Activated T-helper 1 cell treated with anti-CD3 and anti-CD28 coated beads, Interleukin-2, amount 50 U/mL, for 16 hours (primary cell): ENCODE measurements at regions not wholly inside any gene's neighbourhood (a gene's known extent, or its start where the extent isn't known, plus 50 kb on each side); places are given as distances from the start of the nearest gene placed in this dataset.
A peak's percentile ranks its signal among the peaks of the same experiment; 100 is the strongest.

Source experiments
- DNase-seq, 2 donors: peaks; one replicate each; pipeline ENCODE4 v3.0.0-alpha.2; 2020; ENCODE audit warnings: low read depth in 1 of 2, low spot score in 1 of 2

- DNase-seq = no peak
Measured at GRCh38 chr16:79303206-79303605, 297.3 kb downstream of the MAF start.

GRCh38 chr16:79302731-79303130 lies 297.8 kb downstream of the MAF start:
- no peak for DNase-seq

DNA sequence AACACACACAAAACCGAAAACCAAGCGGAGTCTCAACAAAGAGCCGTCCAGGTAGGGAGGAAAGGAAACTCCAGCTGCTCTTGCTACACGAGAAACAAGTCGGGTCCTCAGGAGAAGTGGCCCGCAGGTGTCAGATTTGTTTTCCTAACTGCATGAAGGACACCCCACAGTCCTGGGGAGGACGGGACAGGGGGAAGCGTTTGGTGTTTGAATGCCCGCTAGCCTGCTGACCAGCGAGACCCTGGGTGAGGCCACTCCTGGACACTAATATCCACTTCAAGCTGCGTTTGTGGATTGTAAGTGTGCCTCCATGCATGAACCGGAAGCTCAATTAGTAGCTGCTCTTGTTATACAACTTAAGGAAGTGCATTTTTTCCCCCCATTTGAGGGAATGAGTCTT lies 299.5 kb downstream of the MAF start:
- DNase-seq = no peak

DNA sequence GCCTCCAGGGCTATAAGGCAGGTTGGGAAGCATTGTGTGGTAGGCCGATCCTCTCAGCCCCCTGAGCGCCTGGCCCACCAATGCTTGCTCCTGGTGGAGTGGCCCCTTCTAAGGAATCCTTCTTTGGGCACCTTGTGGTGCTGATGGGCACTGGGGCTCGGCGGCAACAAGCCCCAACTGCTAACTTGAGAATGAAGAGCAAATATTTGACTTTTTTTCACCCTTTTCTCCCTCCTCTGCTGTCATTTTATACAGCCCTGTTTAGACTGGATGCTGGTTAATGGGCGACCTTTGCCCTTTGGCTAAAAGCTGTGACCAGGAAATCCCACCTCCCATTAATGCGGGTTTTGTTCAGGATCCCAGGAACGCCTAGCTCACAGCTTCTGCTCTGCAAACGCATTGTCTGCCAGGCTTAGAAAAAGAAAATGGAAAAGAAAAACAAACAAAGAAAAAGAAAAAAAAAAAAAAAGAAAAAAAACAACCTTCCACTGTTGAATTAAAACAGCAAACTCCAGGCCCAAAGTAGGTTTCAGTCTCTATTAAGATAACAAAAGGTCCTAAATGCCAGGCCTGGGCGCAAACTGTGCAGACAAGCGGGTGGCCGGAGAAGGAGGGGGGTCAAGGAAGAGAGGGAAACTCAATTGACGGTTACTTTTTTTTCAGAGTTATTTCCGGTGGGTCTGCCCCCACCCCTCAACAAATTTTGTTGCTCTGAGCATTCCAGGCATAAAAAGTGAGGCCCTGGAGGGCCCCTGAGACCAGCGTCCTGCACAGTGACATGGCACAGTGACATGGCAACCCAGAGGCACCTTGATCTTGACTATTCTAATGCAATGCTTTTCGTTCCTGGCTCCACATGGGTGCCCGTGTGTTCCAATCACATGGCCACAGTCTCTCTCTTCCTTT lies 301.4 kb downstream of the MAF start:
- no peak for DNase-seq

DNA sequence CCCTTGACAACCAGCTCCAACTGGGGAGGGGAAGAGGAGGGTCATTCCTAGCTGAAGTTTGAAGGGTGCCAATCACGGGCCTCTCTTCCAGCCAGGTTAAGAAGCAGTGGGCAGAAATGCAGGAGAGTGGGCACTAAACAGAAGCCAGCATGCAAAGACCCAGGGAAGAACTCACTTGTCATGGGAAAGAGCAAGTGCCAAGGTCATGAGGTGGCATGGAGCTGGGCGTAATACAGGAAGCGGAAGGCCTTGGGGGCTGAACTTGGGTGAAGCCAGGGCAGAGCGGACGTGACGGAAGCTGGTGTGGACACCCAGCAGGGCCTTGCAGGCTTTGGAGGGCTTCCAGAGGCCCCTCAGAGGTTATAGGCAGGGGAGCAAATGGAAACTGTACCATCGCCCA lies 302.1 kb downstream of the MAF start:
- no peak for DNase-seq

- no peak for DNase-seq
Measured at GRCh38 chr16:79297805-79298204, 302.7 kb downstream of the MAF start.

DNA sequence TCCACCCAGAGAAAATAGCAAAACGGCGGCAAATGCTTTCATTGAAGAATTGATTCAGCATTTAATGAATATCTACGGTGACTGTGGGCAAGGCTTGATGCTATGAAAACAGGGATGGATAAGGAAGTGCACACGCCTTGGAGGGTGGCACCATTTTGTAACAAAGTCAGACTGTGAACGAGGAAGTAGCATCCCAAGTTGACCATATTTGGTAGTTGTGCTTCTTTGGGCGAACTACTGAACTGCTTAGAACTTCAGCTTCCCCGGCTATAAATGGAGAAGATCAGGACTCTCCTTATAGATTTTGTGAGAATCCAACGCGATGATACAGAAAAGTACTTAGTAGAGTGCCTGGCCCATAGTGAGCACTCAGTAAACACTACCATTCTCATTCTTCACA lies 303.2 kb downstream of the MAF start:
- no peak for DNase-seq

DNA sequence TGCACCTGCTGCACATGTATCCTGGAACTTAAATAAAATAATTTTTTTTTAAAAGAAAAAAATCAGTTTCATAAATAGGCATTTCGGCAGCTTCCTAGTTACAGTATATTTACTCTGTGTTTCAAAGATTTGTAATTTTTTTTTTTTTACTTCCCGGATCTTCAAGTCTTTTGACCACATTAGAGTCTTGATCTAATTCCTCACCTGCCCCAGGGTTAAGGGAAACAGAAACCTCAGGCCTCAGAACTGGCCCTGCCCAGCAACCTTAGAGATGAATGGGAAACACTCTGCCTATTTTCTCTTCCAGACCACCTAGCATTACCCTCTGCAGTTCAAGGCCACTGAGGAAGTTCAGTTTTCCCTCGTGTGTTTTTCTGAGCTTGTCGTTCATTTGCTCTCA lies 304.0 kb downstream of the MAF start:
- DNase-seq = no peak

DNA sequence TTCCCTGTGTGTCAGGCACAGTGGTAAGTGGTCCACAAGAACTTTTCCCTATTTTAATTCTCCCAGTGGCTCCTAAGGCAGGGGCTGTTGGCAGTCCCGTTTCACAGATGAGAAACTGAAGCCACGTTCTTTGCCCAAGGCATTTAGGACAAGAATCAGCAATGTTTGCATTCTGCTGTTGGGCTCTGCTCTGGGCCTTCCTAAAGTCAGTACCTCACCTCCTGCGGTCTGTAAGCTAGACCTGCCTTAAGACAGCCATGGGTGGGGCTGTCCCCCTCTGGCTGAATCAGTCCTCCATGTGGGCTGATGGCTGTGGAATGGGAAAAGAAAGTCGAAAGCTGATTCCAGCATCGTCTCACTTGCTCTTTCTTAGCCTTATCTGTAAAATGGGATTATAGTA lies 304.8 kb downstream of the MAF start:
- DNase-seq = no peak

DNA sequence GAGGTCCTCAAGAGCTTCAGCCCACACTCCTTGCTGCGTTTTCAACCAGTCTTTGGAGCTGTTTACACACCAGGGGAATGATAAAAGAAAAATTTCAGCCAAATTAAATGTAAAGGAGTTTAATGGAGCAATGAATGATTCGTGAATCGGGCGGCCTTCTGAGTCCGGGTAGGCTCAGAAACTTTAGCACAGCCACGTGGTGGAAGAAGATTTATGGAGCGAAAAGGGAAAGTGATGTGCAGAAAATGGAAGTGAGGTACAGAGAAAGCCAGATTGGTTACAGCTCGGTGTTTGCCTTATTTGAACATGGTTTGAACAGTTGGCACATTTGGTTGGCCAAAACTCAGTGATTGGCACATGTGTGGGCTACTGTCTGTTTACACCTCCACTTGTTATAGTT lies 305.4 kb downstream of the MAF start:
- DNase-seq = no peak

- DNase-seq = no peak
Measured at GRCh38 chr16:79294568-79294967, 306.0 kb downstream of the MAF start.

DNA sequence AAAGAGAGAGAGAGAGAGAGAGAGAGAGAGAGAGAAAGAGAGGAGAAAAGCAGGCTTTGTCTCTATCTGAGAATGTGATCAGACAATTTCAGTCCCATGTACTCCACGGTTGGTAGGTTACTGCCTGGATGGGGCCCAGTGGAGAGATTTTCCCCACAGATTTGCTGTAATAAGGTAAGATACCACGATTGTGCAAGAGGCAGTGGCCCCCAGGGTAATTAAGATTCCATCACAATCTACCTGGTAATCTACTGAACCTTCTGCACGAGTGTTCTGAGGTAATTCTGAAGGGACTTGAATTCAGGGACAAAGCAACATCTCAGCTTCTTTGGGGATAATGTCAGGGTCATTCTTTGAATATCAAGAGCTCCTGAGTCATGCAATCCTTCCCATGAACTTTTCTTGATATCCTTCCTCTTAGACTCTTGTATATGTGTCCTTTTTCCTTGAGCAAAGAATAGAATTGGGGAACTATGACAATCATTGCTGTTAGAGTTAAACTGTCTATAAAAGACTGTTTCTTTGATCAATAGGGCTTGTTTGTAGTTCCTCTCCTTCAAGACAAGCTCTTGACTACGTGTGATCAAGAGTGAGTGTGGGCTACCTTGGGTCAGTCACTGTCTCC lies 306.6 kb downstream of the MAF start:
- DNase-seq = no peak

DNA sequence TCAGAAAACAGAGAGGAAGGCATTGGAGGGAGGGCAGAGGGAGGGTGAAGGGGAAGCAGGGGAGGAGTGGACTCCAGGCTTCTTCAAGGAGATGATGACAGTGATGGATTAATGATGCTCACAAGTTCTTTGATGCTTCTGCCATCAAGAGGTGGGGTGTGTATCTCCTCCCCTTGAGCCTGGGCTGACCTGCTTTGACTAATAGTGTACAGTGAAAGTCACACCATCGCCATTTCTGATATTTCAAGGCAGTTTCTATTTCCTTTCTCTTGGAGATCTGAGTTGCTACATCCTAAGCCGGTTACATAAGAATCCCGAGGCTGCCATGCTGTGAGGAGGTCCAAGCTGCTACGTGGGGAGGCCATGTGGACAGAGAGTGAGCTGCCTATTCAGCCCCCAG lies 312.5 kb downstream of the MAF start:
- DNase-seq = no peak

- DNase-seq = no peak
Measured at GRCh38 chr16:79287424-79287917, 313.1 kb downstream of the MAF start.

DNA sequence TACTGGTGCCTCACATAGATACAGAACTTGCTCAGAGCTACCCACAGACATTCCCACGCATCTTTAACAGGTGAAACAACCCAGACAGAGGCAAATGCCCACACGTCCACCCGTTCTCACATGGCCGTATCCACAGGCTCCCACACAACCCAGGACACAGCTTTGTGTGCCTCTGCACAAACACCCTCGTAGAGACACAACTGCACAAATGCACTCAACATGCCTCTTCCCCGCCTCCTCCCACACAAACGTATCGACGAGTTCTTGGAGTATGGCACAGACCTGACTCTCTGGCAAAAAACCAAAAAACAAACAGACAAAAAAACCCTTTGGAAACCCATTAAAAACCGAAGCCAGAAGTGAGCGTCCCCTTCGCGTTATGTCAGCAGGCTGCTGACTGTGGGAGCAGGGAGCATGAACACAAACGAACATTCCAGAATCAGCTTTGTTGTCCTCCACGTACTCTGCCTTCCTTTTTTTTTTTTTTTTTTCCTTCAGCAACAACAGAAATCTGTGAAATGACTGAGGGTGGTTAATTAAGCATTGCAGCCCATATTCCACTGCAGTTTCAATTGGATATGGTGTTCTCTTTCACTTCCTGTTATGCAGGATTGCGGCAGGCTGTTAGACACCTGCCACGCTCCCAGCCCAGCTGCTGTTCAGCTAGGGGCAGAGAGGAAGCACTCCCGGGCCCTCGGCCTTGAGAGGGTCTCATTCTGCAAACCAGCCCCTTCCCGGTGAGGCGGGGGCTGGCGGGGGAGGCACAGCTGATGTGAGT lies 313.7 kb downstream of the MAF start:
- no peak for DNase-seq

GRCh38 chr16:79284766-79285165 lies 315.8 kb downstream of the MAF start:
- DNase-seq = no peak

- no peak for DNase-seq
Measured at GRCh38 chr16:79283578-79283977, 317.0 kb downstream of the MAF start.

DNA sequence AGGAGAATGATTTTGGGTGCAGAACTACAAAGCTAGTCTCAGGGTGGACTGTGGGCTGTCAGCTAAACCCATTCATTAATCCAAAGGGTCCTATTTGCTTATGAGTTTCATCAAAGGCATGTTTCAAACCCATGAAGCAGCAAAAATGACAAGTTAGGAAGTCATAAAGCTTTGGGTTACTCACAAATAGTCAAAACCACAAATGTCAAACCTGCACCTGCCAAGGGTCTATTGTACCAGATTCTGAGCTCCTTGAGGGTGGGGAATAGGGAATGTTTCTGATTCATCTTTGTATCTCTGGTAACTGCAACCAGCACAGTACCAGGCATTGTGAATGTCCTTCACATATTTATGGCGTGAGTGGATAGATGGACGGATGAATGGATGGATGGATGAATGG lies 317.7 kb downstream of the MAF start:
- no peak for DNase-seq

DNA sequence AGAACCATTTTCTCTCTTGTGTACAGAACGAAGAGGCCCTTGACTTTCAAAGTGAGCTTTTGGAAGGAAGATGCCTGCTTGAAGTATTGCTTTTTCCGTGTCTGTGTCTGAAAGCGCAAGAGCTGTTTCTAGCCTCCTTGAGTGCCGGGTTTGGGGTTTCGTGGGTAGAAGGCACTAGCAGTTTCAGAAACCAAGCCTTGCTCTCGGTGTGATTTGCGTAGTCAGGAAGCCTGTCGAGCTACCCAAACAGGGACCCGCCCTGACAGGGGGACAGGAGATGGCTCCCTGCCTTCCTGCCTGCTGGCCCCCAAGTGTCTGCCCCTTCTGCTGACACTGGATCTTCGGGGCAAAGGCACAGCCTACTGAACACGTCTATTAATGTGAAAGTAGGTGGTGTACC lies 322.0 kb downstream of the MAF start:
- DNase-seq = peak; percentile 37 to 48

DNA sequence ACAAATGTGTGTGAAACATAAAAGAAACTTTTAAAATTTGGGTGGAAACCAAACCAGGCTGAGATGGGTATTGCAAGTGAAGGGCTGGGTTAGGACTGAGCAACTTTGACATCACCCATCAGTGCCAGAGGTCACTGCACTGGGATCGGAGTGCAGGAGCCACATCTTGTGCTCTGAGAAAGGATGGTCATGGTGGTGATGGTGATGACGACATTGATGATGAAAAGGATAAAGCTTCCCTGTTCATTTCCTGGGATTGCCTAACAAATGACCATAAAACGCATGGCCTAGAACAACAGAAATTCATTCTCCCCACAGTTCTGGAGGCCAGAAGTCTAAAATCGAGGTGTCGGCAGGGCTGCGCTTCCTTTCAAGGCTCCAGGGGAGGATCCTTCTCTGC lies 324.0 kb downstream of the MAF start:
- DNase-seq = no peak

DNA sequence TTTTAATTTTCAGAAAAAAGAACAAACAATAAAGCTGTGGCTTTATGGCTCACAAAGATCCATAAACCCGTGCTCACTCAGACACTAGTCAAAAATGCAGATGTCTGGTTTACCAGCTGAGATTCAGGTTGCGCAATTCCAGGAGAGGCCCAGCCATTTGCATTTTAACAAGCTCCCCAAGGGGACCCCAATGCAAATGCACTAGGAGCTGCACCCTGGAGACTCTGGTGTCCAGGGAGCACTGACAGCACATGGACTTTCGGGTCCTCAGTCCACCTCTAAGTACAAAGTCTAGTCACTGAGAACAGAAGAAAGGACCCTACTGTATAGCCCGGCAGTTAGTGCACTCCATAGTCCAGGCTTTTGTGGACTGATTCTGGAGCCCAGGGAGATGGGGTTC lies 326.3 kb downstream of the MAF start:
- no peak for DNase-seq

DNA sequence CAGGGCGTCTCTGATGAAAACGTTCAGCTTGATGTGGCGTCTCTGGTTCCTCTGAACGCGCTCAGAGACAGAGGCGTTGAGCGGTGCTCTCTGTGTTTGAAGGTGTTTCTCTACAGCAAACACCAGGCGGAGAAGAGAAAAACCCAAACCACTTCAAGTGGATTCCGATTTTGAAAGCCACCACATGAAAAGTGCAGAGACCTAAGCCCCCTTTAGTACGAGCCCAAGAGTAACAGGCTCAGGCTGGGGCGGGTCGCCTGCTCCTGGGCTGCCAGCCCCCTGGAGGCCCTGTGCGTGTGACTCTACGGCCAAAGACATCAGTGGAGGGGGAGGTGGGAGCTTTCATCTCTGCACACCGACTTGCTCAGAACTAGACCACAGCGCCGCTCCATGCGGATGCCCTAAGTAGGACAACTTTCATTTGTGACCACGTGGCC lies 328.4 kb downstream of the MAF start:
- peak; percentile 30 to 43 for DNase-seq
